Keratinocyte (primary cell): ENCODE measurements at regions not wholly inside any gene's neighbourhood (a gene's known extent, or its start where the extent isn't known, plus 50 kb on each side); places are given as distances from the start of the nearest gene placed in this dataset.
A peak's percentile ranks its signal among the peaks of the same experiment; 100 is the strongest.

Experiments
- EZH2 ChIP-seq: IDR thresholded peaks from one replicate; pipeline ENCODE4 v1.6.1; 2012; ENCODE audit warnings: inconsistent platforms, mild to moderate bottlenecking, low read length, moderate library complexity
- TF ChIP-seq, protein P1 (sequence below), 3 experiments: IDR thresholded peaks in 1 of 3; conservative IDR thresholded peaks in 1 of 3; optimal IDR thresholded peaks in 1 of 3; 2 replicates in 2 of 3; 3 replicates in 1 of 3; pipeline versions ENCODE3 to v1.5.1; 2011; ENCODE audit warnings: low read length in 3 of 3, mild to moderate bottlenecking in 3 of 3, moderate library complexity in 2 of 3, control low read depth in 1 of 3, inconsistent platforms in 1 of 3; ENCODE audit not compliant: insufficient read depth in 2 of 3; ENCODE audit errors: extremely low read depth in 1 of 3

DNA sequence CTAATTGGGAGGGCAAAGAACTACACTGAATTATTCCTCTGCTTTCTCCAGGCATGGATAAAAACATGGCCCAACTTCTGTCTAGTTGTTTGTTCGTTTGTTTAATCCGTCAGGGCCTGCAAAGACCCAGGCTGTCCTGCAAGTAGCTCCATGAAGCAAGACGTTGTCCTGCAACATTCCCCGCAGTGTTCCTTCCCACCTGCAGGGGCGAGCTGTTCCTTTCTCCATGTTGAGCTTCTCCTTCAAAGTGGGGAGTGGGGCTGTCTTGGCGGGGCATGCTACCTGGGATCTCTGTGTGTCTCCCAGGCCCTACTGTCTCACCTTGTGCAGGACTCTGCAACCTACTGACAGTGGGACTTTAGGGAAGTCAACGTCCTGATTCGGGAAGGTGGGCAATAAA is 264.0 kb upstream of the SMIM21 start:
- no peak for TF ChIP-seq EZH2
- TF ChIP-seq, protein P1, sequence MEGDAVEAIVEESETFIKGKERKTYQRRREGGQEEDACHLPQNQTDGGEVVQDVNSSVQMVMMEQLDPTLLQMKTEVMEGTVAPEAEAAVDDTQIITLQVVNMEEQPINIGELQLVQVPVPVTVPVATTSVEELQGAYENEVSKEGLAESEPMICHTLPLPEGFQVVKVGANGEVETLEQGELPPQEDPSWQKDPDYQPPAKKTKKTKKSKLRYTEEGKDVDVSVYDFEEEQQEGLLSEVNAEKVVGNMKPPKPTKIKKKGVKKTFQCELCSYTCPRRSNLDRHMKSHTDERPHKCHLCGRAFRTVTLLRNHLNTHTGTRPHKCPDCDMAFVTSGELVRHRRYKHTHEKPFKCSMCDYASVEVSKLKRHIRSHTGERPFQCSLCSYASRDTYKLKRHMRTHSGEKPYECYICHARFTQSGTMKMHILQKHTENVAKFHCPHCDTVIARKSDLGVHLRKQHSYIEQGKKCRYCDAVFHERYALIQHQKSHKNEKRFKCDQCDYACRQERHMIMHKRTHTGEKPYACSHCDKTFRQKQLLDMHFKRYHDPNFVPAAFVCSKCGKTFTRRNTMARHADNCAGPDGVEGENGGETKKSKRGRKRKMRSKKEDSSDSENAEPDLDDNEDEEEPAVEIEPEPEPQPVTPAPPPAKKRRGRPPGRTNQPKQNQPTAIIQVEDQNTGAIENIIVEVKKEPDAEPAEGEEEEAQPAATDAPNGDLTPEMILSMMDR (optimal IDR thresholded peaks at IDR 0.05 in 1 of 3, IDR thresholded peaks at IDR 0.05 in 1 of 3, conservative IDR thresholded peaks at IDR 0.05 in 1 of 3; ENCODE audit: extremely low read depth in 1 of 3, insufficient read depth in 2 of 3, low read length in 3 of 3): peak in 1 of 3 experiments; percentile 3
